Gastroesophageal sphincter (tissue), 4 donors: ENCODE measurements at regions not wholly inside any gene's neighbourhood (a gene's known extent, or its start where the extent isn't known, plus 50 kb on each side); places are given as distances from the start of the nearest gene placed in this dataset.

Experiments used
- ATAC-seq: fragments of 150-250 bp; one replicate; pipeline ENCODE4 v1.9.1; 2016; ENCODE audit warnings: mild to moderate bottlenecking, moderate library complexity
- H3K27ac ChIP-seq, 4 donors: fragments of 200-600 bp; sonication (generic) in 3 of 4; 1 replicate in 3 of 4; 2 replicates in 1 of 4; pipeline ENCODE4 v1.5.1; 2016 to 2019
- H3K27me3 ChIP-seq: fragments of 200-600 bp; sonication (generic); one replicate; pipeline ENCODE4 v1.5.1; 2019
- H3K36me3 ChIP-seq, 2 donors: fragments of 200-600 bp; sonication (generic); one replicate each; pipeline ENCODE4 v1.5.1; 2019; ENCODE audit warnings: control low read depth in 1 of 2
- H3K4me1 ChIP-seq, 3 donors: fragments of 200-600 bp; sonication (generic); 1 replicate in 2 of 3; 2 replicates in 1 of 3; pipeline ENCODE4 v1.5.1; 2016 to 2019; ENCODE audit warnings: control low read depth in 2 of 3
- H3K4me3 ChIP-seq, 2 donors: fragments of 200-600 bp; sonication (generic); one replicate each; pipeline ENCODE4 v1.5.1; 2019; ENCODE audit warnings: mild to moderate bottlenecking in 1 of 2, moderate library complexity in 1 of 2
- H3K9me3 ChIP-seq, 3 donors: fragments of 200-600 bp; sonication (generic); one replicate each; pipeline ENCODE4 v1.5.1; 2017 to 2019; ENCODE audit warnings: control low read depth in 2 of 3
- EP300 ChIP-seq: sonication (generic); formaldehyde crosslinking; IDR thresholded peaks from one replicate; pipeline ENCODE4 v1.6.1; 2017; ENCODE audit warnings: antibody characterized with exemption, mild to moderate bottlenecking
- POLR2A ChIP-seq, 2 donors: fragments of 450-650 bp; IDR thresholded peaks; one replicate each; pipeline ENCODE4 v1.6.1; 2017; ENCODE audit warnings: antibody characterized with exemption in 2 of 2, mild to moderate bottlenecking in 2 of 2, moderate library complexity in 1 of 2
- POLR2AphosphoS5 ChIP-seq: sonication (generic); formaldehyde crosslinking; IDR thresholded peaks from one replicate; pipeline ENCODE4 v1.6.1; 2017; ENCODE audit warnings: antibody characterized with exemption
- WGBS, 2 donors: methylation state at CpG; one replicate each; pipeline ENCODE4 v1.1.5; 2018; ENCODE audit warnings: low coverage in 1 of 2; 5-methylcytosine and 5-hydroxymethylcytosine counted together
- TF ChIP-seq, protein P1 (sequence below), 4 experiments: fragments of 200-600 bp in 2 of 4; fragments of 450-650 bp in 2 of 4; sonication (generic) in 1 of 4; IDR thresholded peaks; one replicate each; pipeline ENCODE4 v1.5.1; 2017 to 2019; ENCODE audit warnings: antibody characterized with exemption in 4 of 4, mild to moderate bottlenecking in 2 of 4, moderate library complexity in 2 of 4

DNA sequence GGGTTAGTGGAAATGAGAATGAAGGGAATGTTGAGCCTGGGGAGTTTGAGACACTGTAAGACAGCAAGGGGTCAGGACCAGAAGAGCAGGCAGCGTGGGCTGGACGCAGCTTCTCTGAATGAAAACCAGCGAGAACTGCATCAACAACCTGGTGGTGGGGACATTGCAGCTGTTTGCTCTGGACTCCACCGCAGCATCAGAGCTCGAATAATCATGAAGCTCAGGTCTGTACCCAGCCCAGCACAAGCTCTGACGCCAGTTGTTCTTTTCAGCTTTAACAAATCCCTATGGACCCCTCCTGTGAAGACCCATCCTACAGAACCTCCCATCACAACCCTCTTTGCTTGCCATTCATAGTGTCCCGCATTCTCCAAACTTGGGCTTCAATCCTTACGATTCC lies 106.8 kb upstream of the PNPLA4 start:
- no peaks in the 10 kb centered on the region for H3K4me1 ChIP-seq
- no peak for ATAC-seq
- TF ChIP-seq, protein P1, sequence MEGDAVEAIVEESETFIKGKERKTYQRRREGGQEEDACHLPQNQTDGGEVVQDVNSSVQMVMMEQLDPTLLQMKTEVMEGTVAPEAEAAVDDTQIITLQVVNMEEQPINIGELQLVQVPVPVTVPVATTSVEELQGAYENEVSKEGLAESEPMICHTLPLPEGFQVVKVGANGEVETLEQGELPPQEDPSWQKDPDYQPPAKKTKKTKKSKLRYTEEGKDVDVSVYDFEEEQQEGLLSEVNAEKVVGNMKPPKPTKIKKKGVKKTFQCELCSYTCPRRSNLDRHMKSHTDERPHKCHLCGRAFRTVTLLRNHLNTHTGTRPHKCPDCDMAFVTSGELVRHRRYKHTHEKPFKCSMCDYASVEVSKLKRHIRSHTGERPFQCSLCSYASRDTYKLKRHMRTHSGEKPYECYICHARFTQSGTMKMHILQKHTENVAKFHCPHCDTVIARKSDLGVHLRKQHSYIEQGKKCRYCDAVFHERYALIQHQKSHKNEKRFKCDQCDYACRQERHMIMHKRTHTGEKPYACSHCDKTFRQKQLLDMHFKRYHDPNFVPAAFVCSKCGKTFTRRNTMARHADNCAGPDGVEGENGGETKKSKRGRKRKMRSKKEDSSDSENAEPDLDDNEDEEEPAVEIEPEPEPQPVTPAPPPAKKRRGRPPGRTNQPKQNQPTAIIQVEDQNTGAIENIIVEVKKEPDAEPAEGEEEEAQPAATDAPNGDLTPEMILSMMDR (IDR thresholded peaks at IDR 0.05): no peak
- TF ChIP-seq POLR2A (IDR thresholded peaks at IDR 0.05): no peak
- TF ChIP-seq EP300: no peak
- TF ChIP-seq POLR2AphosphoS5: no peak
- H3K27ac ChIP-seq: no peak overlapping the region
- H3K27me3 ChIP-seq: no peaks in the 10 kb centered on the region
- no peaks in the 10 kb centered on the region for H3K36me3 ChIP-seq
- H3K4me3 ChIP-seq: no peak overlapping the region
- no peaks in the 10 kb centered on the region for H3K9me3 ChIP-seq
- WGBS, 2 donors: 73 to 100% methylated on average over 2 to 6 of the region's 8 CpGs

DNA sequence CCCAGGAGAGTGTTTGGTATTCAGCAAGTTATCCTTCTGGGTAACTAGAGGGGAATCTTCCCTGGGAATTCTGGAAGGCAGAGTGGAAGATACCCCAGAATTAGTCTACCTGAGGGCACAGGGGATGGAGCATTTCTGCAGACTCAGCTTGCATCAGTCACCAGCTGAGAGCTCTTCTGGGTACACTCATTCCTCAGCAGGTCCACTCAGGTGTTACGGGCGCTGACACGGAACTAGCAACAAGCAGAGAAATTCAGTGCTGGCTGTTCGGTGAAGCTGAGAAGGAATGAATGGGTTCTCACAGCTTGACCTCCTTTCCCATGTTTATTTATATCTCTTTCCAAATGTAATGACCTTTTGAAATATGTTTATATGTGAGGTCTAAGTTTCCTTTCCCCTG lies 106.0 kb upstream of the PNPLA4 start:
- no peaks in the 10 kb centered on the region for H3K4me1 ChIP-seq
- no peaks in the 10 kb centered on the region for H3K27me3 ChIP-seq
- H3K27ac ChIP-seq: no peak overlapping the region
- 83% methylated on average over 4 of the region's 4 CpGs; no CpG with 5 or more reads in 1 of the 2 donors for WGBS, 2 donors
- no peaks in the 10 kb centered on the region for H3K9me3 ChIP-seq
- H3K36me3 ChIP-seq: no peaks in the 10 kb centered on the region
- no peak overlapping the region for H3K4me3 ChIP-seq
- TF ChIP-seq, protein P1 (IDR thresholded peaks at IDR 0.05): no peak
- no peak for TF ChIP-seq EP300
- no peak for TF ChIP-seq POLR2A (IDR thresholded peaks at IDR 0.05)
- no peak for TF ChIP-seq POLR2AphosphoS5
- ATAC-seq: no peak

DNA sequence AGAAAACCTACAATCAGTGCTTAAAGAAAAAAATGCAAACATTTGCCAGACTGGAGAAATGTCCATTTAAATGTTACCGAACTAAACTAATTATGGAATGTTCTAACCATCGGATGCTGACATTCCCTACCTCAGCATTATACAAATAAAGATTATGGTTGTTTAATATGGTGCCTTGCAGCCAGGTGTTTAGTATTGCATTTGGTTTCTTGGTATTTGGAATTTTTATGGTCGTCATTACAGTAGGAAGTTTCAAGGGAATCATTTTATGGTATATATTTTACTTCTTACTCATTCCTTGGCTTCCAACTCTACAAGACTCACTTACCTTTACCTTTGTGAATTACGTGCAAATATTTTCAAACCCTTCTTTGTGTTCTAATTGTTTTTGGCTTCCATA lies 103.1 kb upstream of the PNPLA4 start:
- TF ChIP-seq POLR2A (IDR thresholded peaks at IDR 0.05) (no peak), POLR2AphosphoS5 (no peak), EP300 (no peak)
- TF ChIP-seq, protein P1 (IDR thresholded peaks at IDR 0.05): no peak
- ATAC-seq: no peak
- 79 to 81% methylated on average over 4 of the region's 4 CpGs for WGBS, 2 donors
- H3K27ac ChIP-seq: no peak overlapping the region
- peaks cover 0 to 5% (median 0%) of the 10 kb centered on the region in 3 donors for H3K4me1 ChIP-seq
- H3K36me3 ChIP-seq: no peaks in the 10 kb centered on the region
- no peaks in the 10 kb centered on the region for H3K9me3 ChIP-seq
- H3K27me3 ChIP-seq: no peaks in the 10 kb centered on the region
- no peak overlapping the region for H3K4me3 ChIP-seq

DNA sequence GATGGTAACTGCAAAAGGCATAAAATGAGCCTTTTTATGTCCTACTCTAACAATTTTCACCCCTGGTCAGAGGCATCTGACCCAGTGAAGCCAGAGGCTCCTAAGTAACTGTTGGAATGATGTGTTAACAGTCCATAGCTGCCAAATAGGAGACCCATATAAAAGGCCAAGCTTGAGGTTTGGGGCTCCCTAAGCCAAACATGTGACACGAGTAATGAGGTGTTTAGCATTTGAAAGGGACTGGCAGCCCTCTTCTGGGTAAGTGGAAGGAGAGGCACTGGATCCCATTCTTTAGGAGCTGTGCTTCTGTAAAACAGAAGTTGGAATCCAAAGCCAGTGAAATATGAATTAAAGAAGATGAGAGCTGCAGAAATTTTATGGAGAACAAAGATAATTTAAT lies 100.6 kb upstream of the PNPLA4 start:
- 0% methylated on average over 1 of the region's 1 CpG; no CpG with 5 or more reads in 1 of the 2 donors for WGBS, 2 donors
- Histone ChIP-seq H3K9me3 (no peaks in the 10 kb centered on the region), H3K36me3 (no peaks in the 10 kb centered on the region), H3K4me3 (no peak overlapping the region), H3K27me3 (no peaks in the 10 kb centered on the region), H3K27ac (peak overlapping the region in 1 of 4 donors; percentile 32), H3K4me1 (peaks cover 0 to 5% (median 0%) of the 10 kb centered on the region in 3 donors)
- ATAC-seq: no peak
- TF ChIP-seq POLR2AphosphoS5 (no peak), POLR2A (IDR thresholded peaks at IDR 0.05) (no peak), EP300 (no peak)
- TF ChIP-seq, protein P1 (IDR thresholded peaks at IDR 0.05): no peak

DNA sequence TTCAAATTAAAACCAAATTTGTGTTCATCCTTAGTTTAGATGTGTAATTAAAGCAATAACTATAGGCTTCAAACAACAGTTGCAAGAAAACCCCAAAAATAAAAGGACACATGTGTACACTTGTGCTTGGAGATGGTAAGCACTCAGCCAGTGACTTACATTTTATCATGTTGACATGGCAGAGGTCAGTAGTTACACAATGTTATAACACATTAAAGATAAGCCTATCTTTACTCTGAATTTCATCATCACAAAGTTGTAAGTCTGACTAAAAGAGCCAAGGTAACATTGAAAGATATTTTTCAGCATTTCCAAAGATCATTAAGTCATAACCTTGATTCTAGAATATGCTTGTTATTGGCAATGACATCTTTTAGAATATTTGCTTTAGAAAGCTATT lies 98.5 kb upstream of the PNPLA4 start:
- TF ChIP-seq, protein P1 (IDR thresholded peaks at IDR 0.05): no peak
- TF ChIP-seq EP300 (no peak), POLR2A (IDR thresholded peaks at IDR 0.05) (no peak)
- no peak for ATAC-seq
- no peak overlapping the region for H3K4me3 ChIP-seq
- no peaks in the 10 kb centered on the region for H3K9me3 ChIP-seq
- H3K27ac ChIP-seq: no peak overlapping the region
- H3K4me1 ChIP-seq: peaks cover 0 to 5% (median 0%) of the 10 kb centered on the region in 3 donors
- H3K36me3 ChIP-seq: no peaks in the 10 kb centered on the region
- H3K27me3 ChIP-seq: no peaks in the 10 kb centered on the region
